SK-N-MC (cell line): ENCODE measurements at regions not wholly inside any gene's neighbourhood (a gene's known extent, or its start where the extent isn't known, plus 50 kb on each side); places are given as distances from the start of the nearest gene placed in this dataset.

Experiments
- EZH2 ChIP-seq: fragments of 200-600 bp; sonication (generic); IDR thresholded peaks from one replicate; pipeline ENCODE4 v1.6.1; 2017; ENCODE audit warnings: antibody characterized with exemption
- POLR2AphosphoS5 ChIP-seq: IDR thresholded peaks from 2 replicates; pipeline ENCODE4 v1.6.1; 2012; ENCODE audit warnings: mild to moderate bottlenecking, low read depth, low read length, borderline replicate concordance

DNA sequence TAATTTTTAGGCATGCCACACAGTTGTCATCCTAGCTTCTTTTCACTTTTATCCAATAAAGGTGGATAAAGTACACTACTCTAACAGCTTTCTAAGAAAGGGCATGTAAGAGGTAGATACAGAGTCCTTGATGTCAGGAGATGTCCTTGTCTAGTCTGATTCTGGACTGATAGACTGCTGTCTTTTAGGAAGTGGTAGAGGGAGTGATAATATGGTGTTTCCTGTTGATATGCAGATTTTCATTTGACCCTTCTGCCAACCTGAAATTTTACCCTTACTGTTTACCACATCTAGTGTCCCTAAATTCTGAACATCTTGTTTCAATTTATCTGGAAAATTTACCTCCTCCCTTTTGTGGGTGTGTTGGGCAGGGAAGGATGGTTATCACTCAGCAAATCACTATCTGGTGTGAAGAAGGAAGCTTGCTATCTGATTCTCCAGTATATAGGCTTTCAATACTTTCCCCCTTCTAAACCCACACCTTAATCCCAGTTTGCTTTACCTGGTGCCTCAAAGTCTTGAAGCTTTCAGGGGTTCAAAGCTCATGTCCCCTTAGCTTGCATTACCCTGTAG, 354.9 kb upstream of the SNX7 start:
- TF ChIP-seq EZH2: no peak
- no peak for TF ChIP-seq POLR2AphosphoS5
